ENCODE measurements at regions not wholly inside any gene's neighbourhood (a gene's known extent, or its start where the extent isn't known, plus 50 kb on each side); places are given as distances from the start of the nearest gene placed in this dataset.

GRCh38 chr11:32200136-32200847 is 109.4 kb downstream of the RCN1 start:
- no peak for DNase-seq (ENCODE audit: low read depth in 3 of 3)

GRCh38 chr11:32204751-32205150 is 113.9 kb downstream of the RCN1 start:
- DNase-seq (ENCODE audit: low read depth in 3 of 3) = no peak

GRCh38 chr11:32210556-32210955 is 119.7 kb downstream of the RCN1 start:
- no peak for DNase-seq (ENCODE audit: low read depth in 3 of 3)

- no peak for DNase-seq (ENCODE audit: low read depth in 3 of 3)
Measured at GRCh38 chr11:32213223-32213622, 122.3 kb downstream of the RCN1 start.

- DNase-seq (ENCODE audit: low read depth in 3 of 3) = no peak
Measured at GRCh38 chr11:32215157-32215556, 124.3 kb downstream of the RCN1 start.

GRCh38 chr11:32216749-32217148 is 125.9 kb downstream of the RCN1 start:
- no peak for DNase-seq (ENCODE audit: low read depth in 3 of 3)

- no peak for DNase-seq (ENCODE audit: low read depth in 3 of 3)
Measured at GRCh38 chr11:32219320-32219719, 128.4 kb downstream of the RCN1 start.

- DNase-seq (ENCODE audit: low read depth in 3 of 3) = no peak
Measured at GRCh38 chr11:32221476-32222032, 130.7 kb downstream of the RCN1 start.

GRCh38 chr11:32224580-32224979 is 133.7 kb downstream of the RCN1 start:
- DNase-seq (ENCODE audit: low read depth in 3 of 3) = no peak

GRCh38 chr11:32225571-32226285 is 134.9 kb downstream of the RCN1 start:
- DNase-seq (ENCODE audit: low read depth in 3 of 3) = no peak

GRCh38 chr11:32226480-32226879 is 135.6 kb downstream of the RCN1 start:
- no peak for DNase-seq (ENCODE audit: low read depth in 3 of 3)

- DNase-seq (ENCODE audit: low read depth in 3 of 3) = no peak
Measured at GRCh38 chr11:32229576-32230240, 138.8 kb downstream of the RCN1 start.

GRCh38 chr11:32231909-32232493 is 141.1 kb downstream of the RCN1 start:
- DNase-seq (ENCODE audit: low read depth in 3 of 3) = no peak

- no peak for DNase-seq (ENCODE audit: low read depth in 3 of 3)
Measured at GRCh38 chr11:32232516-32232915, 141.6 kb downstream of the RCN1 start.

GRCh38 chr11:32233276-32233675 is 142.4 kb downstream of the RCN1 start:
- DNase-seq (ENCODE audit: low read depth in 3 of 3) = no peak

GRCh38 chr11:32233928-32234327 is 143.1 kb downstream of the RCN1 start:
- no peak for DNase-seq (ENCODE audit: low read depth in 3 of 3)

GRCh38 chr11:32244453-32244852 is 153.6 kb downstream of the RCN1 start:
- DNase-seq (ENCODE audit: low read depth in 3 of 3) = no peak

- no peak for DNase-seq (ENCODE audit: low read depth in 3 of 3)
Measured at GRCh38 chr11:32253706-32254105, 162.8 kb downstream of the RCN1 start.

- no peak for DNase-seq (ENCODE audit: low read depth in 3 of 3)
Measured at GRCh38 chr11:32255841-32256240, 165.0 kb downstream of the RCN1 start.

GRCh38 chr11:32256466-32256865 is 165.6 kb downstream of the RCN1 start:
- DNase-seq (ENCODE audit: low read depth in 3 of 3) = no peak

- DNase-seq (ENCODE audit: low read depth in 3 of 3) = no peak
Measured at GRCh38 chr11:32259641-32260081, 168.8 kb downstream of the RCN1 start.

GRCh38 chr11:32262367-32262766 is 171.5 kb downstream of the RCN1 start:
- DNase-seq (ENCODE audit: low read depth in 3 of 3) = no peak
